GM12878 (cell line): ENCODE measurements at regions not wholly inside any gene's neighbourhood (a gene's known extent, or its start where the extent isn't known, plus 50 kb on each side); places are given as distances from the start of the nearest gene placed in this dataset.

Experiments
- ATAC-seq: fragments of 200-7000 bp; cut with Tn5 transposase; 3 replicates; pipeline ENCODE4 v1.9.1; 2020; ENCODE audit warnings: mild to moderate bottlenecking, moderate library complexity
- BruUV-seq: library from RNA; stranded (reverse); fragments of 400-500 nt; replicated peaks from 2 replicates; lab custom pipeline; 2021; lab: Mats Ljungman, UMichigan
- CTCF ChIA-PET: fragments of 300-600 bp; sonication (Branson Sonifier 250); formaldehyde crosslinking; extraction: SDS; loops from one replicate; lab custom pipeline; 2021; ENCODE audit warnings: inconsistent platforms; lab: Yijun Ruan, JAX
- POLR2A ChIA-PET: fragments of 350-600 bp; formaldehyde crosslinking; extraction: SDS; loops from one replicate; lab custom pipeline; 2021; ENCODE audit warnings: inconsistent platforms; lab: Charles Lee
- RAD21 ChIA-PET: fragments of 300-600 bp; sonication (Branson Sonifier 250); formaldehyde crosslinking; loops from one replicate; lab custom pipeline; 2023; ENCODE audit warnings: antibody characterized with exemption; ENCODE audit not compliant: unreplicated experiment; lab: Charles Lee
- SMC1A ChIA-PET: fragments of 300-600 bp; sonication (Branson Sonifier 250); formaldehyde crosslinking; loops from one replicate; lab custom pipeline; 2023; ENCODE audit not compliant: unreplicated experiment, uncharacterized antibody; lab: Charles Lee
- DNase-seq: peaks from one replicate; pipeline ENCODE4 v3.0.0-alpha.2; 2011; ENCODE audit warnings: low read depth, low spot score
- FAIRE-seq: peaks from 3 replicates; lab custom pipeline; 2011; peaks lifted over from hg19 to GRCh38; lab: Jason Lieb, UNC
- H2AFZ ChIP-seq: 2 replicates; pipeline ENCODE4 v1.6.0; 2011; ENCODE audit warnings: low read depth, low read length, control low read depth; ENCODE audit not compliant: control insufficient read depth
- H3K27ac ChIP-seq: 2 replicates; pipeline ENCODE4 v1.5.1; 2011; ENCODE audit warnings: control low read depth; ENCODE audit not compliant: control insufficient read depth, insufficient read depth
- H3K27me3 ChIP-seq, 2 experiments: replicated peaks in 1 of 2; 2 replicates each; pipeline versions ENCODE4 v1.6.0 to v1.6.1; 2011; ENCODE audit warnings: low read length in 1 of 2; ENCODE audit not compliant: control insufficient read depth in 2 of 2, insufficient read depth in 2 of 2
- H3K36me3 ChIP-seq, 2 experiments: 2 replicates each; pipeline ENCODE4 v1.5.1; 2011; ENCODE audit warnings: low read length in 1 of 2; ENCODE audit not compliant: control insufficient read depth in 2 of 2, insufficient read depth in 2 of 2
- H3K4me1 ChIP-seq: 2 replicates; pipeline ENCODE4 v1.6.1; 2011; ENCODE audit warnings: mild to moderate bottlenecking, low read length, moderate library complexity, mixed read lengths; ENCODE audit not compliant: control insufficient read depth, insufficient read depth
- H3K4me2 ChIP-seq: 2 replicates; pipeline ENCODE4 v1.6.0; 2011; ENCODE audit warnings: control low read depth; ENCODE audit not compliant: control insufficient read depth, insufficient read depth
- H3K4me3 ChIP-seq: fragments of 200-600 bp; sonication (generic); 2 replicates; pipeline ENCODE4 v1.5.1; 2016
- H3K79me2 ChIP-seq: 2 replicates; pipeline ENCODE4 v1.6.0; 2011; ENCODE audit warnings: low read length; ENCODE audit not compliant: control insufficient read depth, insufficient read depth
- H3K9ac ChIP-seq: 2 replicates; pipeline ENCODE4 v1.8.0; 2011; ENCODE audit warnings: low read length, control low read depth, mixed read lengths; ENCODE audit not compliant: control insufficient read depth, insufficient read depth
- H3K9me3 ChIP-seq: replicated peaks from 3 replicates; pipeline ENCODE4 v1.5.1; 2011; ENCODE audit warnings: mild to moderate bottlenecking, low read length; ENCODE audit not compliant: control insufficient read depth, insufficient read depth
- H4K20me1 ChIP-seq: 2 replicates; pipeline ENCODE4 v1.6.0; 2011; ENCODE audit not compliant: control insufficient read depth, insufficient read depth
- CBX5 ChIP-seq: sonication (generic); IDR thresholded peaks from 2 replicates; pipeline ENCODE4 v1.6.1; 2016; ENCODE audit warnings: low read depth, moderate library complexity, mild to moderate bottlenecking, inconsistent platforms
- CREB1 ChIP-seq: IDR thresholded peaks from 2 replicates; pipeline ENCODE4 v1.6.1; 2012; ENCODE audit warnings: low read depth, mild to moderate bottlenecking, inconsistent platforms
- DPF2 ChIP-seq: fragments of 450-650 bp; IDR thresholded peaks from 2 replicates; pipeline ENCODE4 v1.6.1; 2017; ENCODE audit warnings: mild to moderate bottlenecking
- ELK1 ChIP-seq: IDR thresholded peaks from 2 replicates; pipeline ENCODE4 v1.6.1; 2012; ENCODE audit warnings: low read depth, low read length, improper control_type of control experiment
- EP300 ChIP-seq, 2 experiments: fragments of 150-350 bp in 1 of 2; IDR thresholded peaks; 2 replicates each; pipeline ENCODE4 v1.6.1; 2011 to 2012; ENCODE audit warnings: low read depth in 2 of 2, low read length in 2 of 2, borderline replicate concordance in 1 of 2, improper control_type of control experiment in 1 of 2, inconsistent platforms in 1 of 2; ENCODE audit not compliant: control insufficient read depth in 1 of 2
- ETV6 ChIP-seq, 2 experiments: fragments of 450-650 bp in 1 of 2; IDR thresholded peaks in 1 of 2; conservative IDR thresholded peaks in 1 of 2; 2 replicates each; pipeline ENCODE4 v1.6.1; 2014; ENCODE audit warnings: antibody characterized with exemption in 1 of 2, borderline replicate concordance in 1 of 2, low read depth in 1 of 2, mild to moderate bottlenecking in 1 of 2, moderate library complexity in 1 of 2
- HSF1 ChIP-seq: fragments of 150-350 bp; IDR thresholded peaks from 2 replicates; pipeline ENCODE4 v1.6.1; 2014; ENCODE audit warnings: mild to moderate bottlenecking, low read depth, low read length
- JUNB ChIP-seq: IDR thresholded peaks from 2 replicates; pipeline ENCODE4 v1.6.1; 2016; ENCODE audit warnings: antibody characterized with exemption, mild to moderate bottlenecking
- NR2C2 ChIP-seq: IDR thresholded peaks from 2 replicates; pipeline ENCODE4 v1.6.1; 2011; ENCODE audit warnings: borderline replicate concordance, low read depth; ENCODE audit not compliant: control insufficient read depth, insufficient read length
- PKNOX1 ChIP-seq: fragments of 450-650 bp; IDR thresholded peaks from 2 replicates; pipeline ENCODE4 v1.6.1; 2016; ENCODE audit warnings: mild to moderate bottlenecking
- RAD21 ChIP-seq: IDR thresholded peaks from 2 replicates; pipeline ENCODE4 v1.6.1; 2011; ENCODE audit warnings: mild to moderate bottlenecking, low read depth, low read length, moderate library complexity; ENCODE audit not compliant: insufficient read depth
- RCOR1 ChIP-seq: conservative IDR thresholded peaks from 2 replicates; pipeline ENCODE4 v1.6.1; 2012; ENCODE audit warnings: low read depth, low read length, improper control_type of control experiment
- REST ChIP-seq: IDR thresholded peaks from 2 replicates; pipeline ENCODE4 v1.6.1; 2012; ENCODE audit warnings: mild to moderate bottlenecking, low read depth, low read length
- SMAD1 ChIP-seq: fragments of 450-650 bp; IDR thresholded peaks from 2 replicates; pipeline ENCODE4 v1.6.1; 2018; ENCODE audit warnings: mild to moderate bottlenecking, low read depth; ENCODE audit not compliant: partially characterized antibody
- TBL1XR1 ChIP-seq: IDR thresholded peaks from 2 replicates; pipeline ENCODE4 v1.6.1; 2012; ENCODE audit warnings: low read depth, low read length, improper control_type of control experiment
- ZNF384 ChIP-seq: IDR thresholded peaks from 2 replicates; pipeline ENCODE4 v1.6.1; 2012; ENCODE audit warnings: low read depth, mild to moderate bottlenecking, low read length, improper control_type of control experiment, borderline replicate concordance
- WGBS: methylation state at CpG from one replicate; pipeline ENCODE4 v1.1.6; 2016; ENCODE audit warnings: low lambda C conversion rate; ENCODE audit not compliant: insufficient replicate concordance, insufficient coverage; ENCODE audit errors: missing lambda C conversion rate; 5-methylcytosine and 5-hydroxymethylcytosine counted together
- in situ Hi-C: fragments of 300-500 bp; cut with MboI; formaldehyde crosslinking; loops from 9 replicates; pipeline ENCODE4 v1.14.3; 2018; ENCODE audit warnings: mixed read lengths
- intact Hi-C: fragments of 100-400 bp; cut with micrococcal nuclease; formaldehyde crosslinking; loops from one replicate; pipeline ENCODE4 v1.14.2; 2022; ENCODE audit not compliant: unreplicated experiment

DNA sequence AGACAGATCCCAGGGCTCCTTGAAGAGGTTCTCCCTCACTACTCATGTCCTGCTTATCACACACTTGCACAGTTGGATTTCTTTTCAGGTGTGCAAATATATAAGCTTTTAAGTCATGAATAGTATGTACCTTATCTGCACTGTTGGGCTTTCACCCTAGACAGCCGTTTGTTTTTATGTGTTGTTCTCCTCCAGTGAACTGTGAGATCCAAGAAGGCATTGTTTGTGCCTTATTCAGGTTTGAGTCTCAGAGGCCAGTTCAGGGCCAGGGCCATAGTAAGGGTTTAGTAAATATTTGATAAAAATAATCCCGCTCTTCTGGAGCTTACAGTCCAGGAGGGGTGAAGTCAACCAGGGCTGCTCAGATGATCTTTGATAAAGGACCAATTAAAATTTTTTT, 480.0 kb downstream of the TMEM38B start:
- intact Hi-C loops: no loop called here
- no peaks in the 10 kb centered on the region for H4K20me1 ChIP-seq
- ChIA-PET SMC1A (no interaction called here), RAD21 (no interaction called here), CTCF (no interaction called here), POLR2A (no interaction called here)
- no peak overlapping the region for H3K4me3 ChIP-seq
- H2AFZ ChIP-seq: no peak overlapping the region
- BruUV-seq: no TSS peak
- H3K27ac ChIP-seq: no peak overlapping the region
- H3K9me3 ChIP-seq: no peaks in the 10 kb centered on the region
- FAIRE-seq (no peak), DNase-seq (no peak), ATAC-seq (no peak)
- no peaks in the 10 kb centered on the region for H3K79me2 ChIP-seq
- H3K4me1 ChIP-seq: no peaks in the 10 kb centered on the region
- no peak overlapping the region for H3K9ac ChIP-seq
- H3K4me2 ChIP-seq: no peak overlapping the region
- in situ Hi-C loops: no loop called here
- WGBS: 12% methylated on average over 2 of the region's 2 CpGs
- H3K36me3 ChIP-seq: no peaks in the 10 kb centered on the region
- no peaks in the 10 kb centered on the region for H3K27me3 ChIP-seq
- TF ChIP-seq CREB1 (no peak), RAD21 (no peak), REST (no peak), EP300 (IDR thresholded peaks at IDR 0.05; ENCODE audit: borderline replicate concordance in 1 of 2, control insufficient read depth in 1 of 2, low read depth in 2 of 2, low read length in 2 of 2) (no peak), RCOR1 (no peak), NR2C2 (no peak), TBL1XR1 (no peak), ELK1 (no peak), SMAD1 (no peak), DPF2 (no peak), ZNF384 (no peak), CBX5 (no peak), PKNOX1 (no peak), JUNB (no peak), HSF1 (no peak), ETV6 (conservative IDR thresholded peaks at IDR 0.05 in 1 of 2, IDR thresholded peaks at IDR 0.05 in 1 of 2; ENCODE audit: borderline replicate concordance in 1 of 2, low read depth in 1 of 2) (no peak)
